Testis (tissue), 2 donors: ENCODE measurements at regions not wholly inside any gene's neighbourhood (a gene's known extent, or its start where the extent isn't known, plus 50 kb on each side); places are given as distances from the start of the nearest gene placed in this dataset.

Experiments used
- DNase-seq: peaks from one replicate; pipeline ENCODE4 v3.0.0-alpha.2; 2019
- H3K27ac ChIP-seq, 2 donors: fragments of 200-600 bp; sonication (generic); one replicate each; pipeline ENCODE4 v1.5.1; 2019
- H3K27me3 ChIP-seq: fragments of 200-600 bp; sonication (generic); one replicate; pipeline ENCODE4 v1.5.1; 2019
- H3K36me3 ChIP-seq: fragments of 200-600 bp; sonication (generic); one replicate; pipeline ENCODE4 v1.5.1; 2017; ENCODE audit warnings: low read depth; ENCODE audit errors: missing control alignments
- H3K4me1 ChIP-seq: fragments of 200-600 bp; sonication (generic); one replicate; pipeline ENCODE4 v1.5.1; 2019
- H3K4me3 ChIP-seq, 2 donors: fragments of 200-600 bp; sonication (generic); one replicate each; pipeline ENCODE4 v1.5.1; 2017 to 2019
- H3K9me3 ChIP-seq: fragments of 200-600 bp; sonication (generic); one replicate; pipeline ENCODE4 v1.5.1; 2017
- POLR2A ChIP-seq: fragments of 450-650 bp; IDR thresholded peaks from one replicate; pipeline ENCODE4 v1.6.1; 2017; ENCODE audit warnings: antibody characterized with exemption, mild to moderate bottlenecking, moderate library complexity
- WGBS, 2 donors: methylation state at CpG; one replicate each; pipeline ENCODE4 v1.1.5; 2018; 5-methylcytosine and 5-hydroxymethylcytosine counted together
- intact Hi-C: fragments of 100-400 bp; cut with DNase I; formaldehyde crosslinking; loops from one replicate; pipeline ENCODE4 v1.15.1; 2023; ENCODE audit warnings: low total_unique reads
- TF ChIP-seq, protein P1 (sequence below), 3 experiments: fragments of 450-650 bp in 2 of 3; fragments of 200-600 bp in 1 of 3; sonication (generic) in 1 of 3; IDR thresholded peaks; one replicate each; pipeline ENCODE4 v1.5.1; 2016 to 2019; ENCODE audit warnings: antibody characterized with exemption in 3 of 3, mild to moderate bottlenecking in 2 of 3, moderate library complexity in 1 of 3

DNA sequence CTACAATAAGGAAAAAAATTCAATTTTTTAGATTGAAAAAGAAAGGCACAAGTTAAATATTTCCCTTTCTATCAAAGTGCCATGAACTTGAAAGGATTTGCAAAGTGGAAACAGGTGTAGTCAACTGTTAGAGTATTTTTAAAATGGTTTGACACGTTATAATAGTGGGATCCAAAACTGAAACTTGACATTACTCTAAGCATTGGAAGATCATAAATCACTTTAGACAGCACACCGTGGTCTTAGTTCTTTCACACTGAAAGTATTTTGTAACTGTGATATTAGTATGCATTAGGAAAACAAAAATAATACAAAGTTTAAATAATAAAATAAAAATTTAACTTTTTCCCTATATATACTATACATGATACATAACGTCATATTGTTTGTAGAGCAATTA, 933.1 kb downstream of the EPHA3 start:
- H3K27ac ChIP-seq = no peak overlapping the region
- H3K4me3 ChIP-seq = no peak overlapping the region
- no peaks in the 10 kb centered on the region for H3K4me1 ChIP-seq
- DNase-seq = no peak
- 64 to 66% methylated on average over 3 of the region's 3 CpGs for WGBS, 2 donors
- no peaks in the 10 kb centered on the region for H3K9me3 ChIP-seq
- TF ChIP-seq, protein P1, sequence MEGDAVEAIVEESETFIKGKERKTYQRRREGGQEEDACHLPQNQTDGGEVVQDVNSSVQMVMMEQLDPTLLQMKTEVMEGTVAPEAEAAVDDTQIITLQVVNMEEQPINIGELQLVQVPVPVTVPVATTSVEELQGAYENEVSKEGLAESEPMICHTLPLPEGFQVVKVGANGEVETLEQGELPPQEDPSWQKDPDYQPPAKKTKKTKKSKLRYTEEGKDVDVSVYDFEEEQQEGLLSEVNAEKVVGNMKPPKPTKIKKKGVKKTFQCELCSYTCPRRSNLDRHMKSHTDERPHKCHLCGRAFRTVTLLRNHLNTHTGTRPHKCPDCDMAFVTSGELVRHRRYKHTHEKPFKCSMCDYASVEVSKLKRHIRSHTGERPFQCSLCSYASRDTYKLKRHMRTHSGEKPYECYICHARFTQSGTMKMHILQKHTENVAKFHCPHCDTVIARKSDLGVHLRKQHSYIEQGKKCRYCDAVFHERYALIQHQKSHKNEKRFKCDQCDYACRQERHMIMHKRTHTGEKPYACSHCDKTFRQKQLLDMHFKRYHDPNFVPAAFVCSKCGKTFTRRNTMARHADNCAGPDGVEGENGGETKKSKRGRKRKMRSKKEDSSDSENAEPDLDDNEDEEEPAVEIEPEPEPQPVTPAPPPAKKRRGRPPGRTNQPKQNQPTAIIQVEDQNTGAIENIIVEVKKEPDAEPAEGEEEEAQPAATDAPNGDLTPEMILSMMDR (IDR thresholded peaks at IDR 0.05) = no peak
- no peak for TF ChIP-seq POLR2A
- H3K27me3 ChIP-seq = no peaks in the 10 kb centered on the region
- no peaks in the 10 kb centered on the region for H3K36me3 ChIP-seq
- intact Hi-C loops = no loop called here

DNA sequence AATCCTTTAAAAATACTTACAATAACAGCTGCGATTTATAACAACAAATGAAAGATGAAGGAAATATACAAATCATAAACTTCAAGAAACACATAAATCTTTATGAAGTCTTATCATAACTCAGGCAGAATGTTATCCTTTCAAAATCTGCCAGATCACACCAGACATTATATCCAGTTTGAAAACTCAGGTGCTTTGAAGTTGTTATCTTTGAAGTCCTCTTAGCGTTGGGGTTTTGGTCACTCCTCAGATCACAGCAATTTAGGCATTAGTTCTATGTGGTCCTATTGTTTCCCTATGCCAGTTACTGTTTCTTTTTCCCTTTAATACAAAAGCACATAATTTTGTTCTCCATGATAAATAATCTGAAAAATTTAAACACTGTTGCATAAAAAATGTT, 934.6 kb downstream of the EPHA3 start:
- intact Hi-C loops = no loop called here
- H3K36me3 ChIP-seq = no peaks in the 10 kb centered on the region
- H3K4me1 ChIP-seq = no peaks in the 10 kb centered on the region
- H3K27ac ChIP-seq = no peak overlapping the region
- H3K27me3 ChIP-seq = no peaks in the 10 kb centered on the region
- no peaks in the 10 kb centered on the region for H3K9me3 ChIP-seq
- no peak for DNase-seq
- TF ChIP-seq POLR2A = no peak
- TF ChIP-seq, protein P1 (IDR thresholded peaks at IDR 0.05) = no peak
- 44 to 56% methylated on average over 2 of the region's 2 CpGs for WGBS, 2 donors
- H3K4me3 ChIP-seq = no peak overlapping the region

- no peak for DNase-seq
- TF ChIP-seq, protein P1 (IDR thresholded peaks at IDR 0.05) = no peak
- no peak for TF ChIP-seq POLR2A
- Histone ChIP-seq H3K4me1 (no peaks in the 10 kb centered on the region), H3K27ac (no peak overlapping the region), H3K4me3 (no peak overlapping the region), H3K9me3 (no peaks in the 10 kb centered on the region), H3K36me3 (no peaks in the 10 kb centered on the region), H3K27me3 (no peaks in the 10 kb centered on the region)
- intact Hi-C loops = no loop called here
- WGBS, 2 donors = 56 to 64% methylated on average over 5 of the region's 5 CpGs
Observed at GRCh38 chr3:90043287-90043686, 935.9 kb downstream of the EPHA3 start.

DNA sequence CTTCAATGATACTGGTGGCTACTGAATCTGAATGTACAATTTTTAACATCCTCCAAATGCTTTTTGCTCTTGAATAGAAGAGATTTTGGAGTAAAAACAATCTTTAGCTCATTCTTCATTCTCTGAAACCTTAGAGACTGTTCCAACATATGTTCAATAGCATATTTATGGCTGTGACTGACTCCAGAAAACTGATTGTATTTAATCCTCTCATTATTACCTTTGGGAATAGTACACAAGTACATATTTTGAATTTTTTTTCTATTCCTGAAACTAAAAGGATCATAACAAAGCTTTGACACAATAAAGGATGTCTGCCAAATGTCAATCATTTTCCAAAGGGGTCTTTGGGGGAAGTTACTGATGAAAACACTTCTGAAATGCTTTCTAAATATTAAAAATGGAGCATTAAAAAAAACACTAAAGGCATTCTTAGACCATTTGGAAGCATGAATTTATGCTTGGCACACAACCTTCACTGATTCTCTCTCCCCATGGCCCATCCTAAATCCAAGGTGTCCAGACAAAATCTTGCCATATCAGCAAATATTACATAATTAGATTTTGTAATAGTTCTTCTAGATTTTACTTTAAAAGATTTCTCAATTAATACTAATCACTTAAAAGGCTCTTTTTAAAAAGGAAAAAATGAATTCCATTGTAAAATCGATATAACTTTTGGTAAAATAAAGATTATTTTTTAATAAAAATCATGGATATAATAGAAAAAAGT, 936.8 kb downstream of the EPHA3 start:
- 82 to 92% methylated on average over 1 of the region's 1 CpG for WGBS, 2 donors
- H3K4me1 ChIP-seq = no peaks in the 10 kb centered on the region
- H3K27ac ChIP-seq = no peak overlapping the region
- TF ChIP-seq, protein P1 (IDR thresholded peaks at IDR 0.05) = no peak
- TF ChIP-seq POLR2A = no peak
- intact Hi-C loops = no loop called here
- no peaks in the 10 kb centered on the region for H3K9me3 ChIP-seq
- no peaks in the 10 kb centered on the region for H3K36me3 ChIP-seq
- no peaks in the 10 kb centered on the region for H3K27me3 ChIP-seq
- no peak overlapping the region for H3K4me3 ChIP-seq
- DNase-seq = no peak

DNA sequence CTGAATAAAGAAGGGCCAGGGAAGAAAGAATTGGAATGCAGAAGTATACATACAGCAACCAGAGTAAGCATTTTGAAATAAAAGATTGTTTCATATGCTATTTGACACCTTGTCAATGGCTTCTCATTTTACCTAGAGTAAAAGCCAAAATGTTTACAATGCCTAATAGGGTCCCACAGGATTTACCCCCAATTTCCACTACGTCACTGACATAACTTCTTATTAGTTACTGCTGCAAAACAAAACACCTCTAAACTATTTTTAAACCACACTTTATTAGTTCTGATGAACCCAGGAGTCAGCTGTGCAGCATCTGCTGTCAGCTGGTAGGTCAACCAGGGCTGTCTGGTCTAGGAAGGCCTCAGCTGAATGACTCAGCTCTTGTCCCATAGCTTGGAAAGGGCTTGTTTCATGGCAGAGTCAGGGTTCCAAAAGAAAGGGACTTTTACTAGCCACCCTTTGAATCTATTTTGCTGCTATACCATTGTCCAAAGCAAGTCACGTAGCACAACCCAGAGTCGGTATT, 945.1 kb downstream of the EPHA3 start:
- TF ChIP-seq, protein P1 (IDR thresholded peaks at IDR 0.05) = no peak
- no peak for TF ChIP-seq POLR2A
- H3K4me1 ChIP-seq = no peaks in the 10 kb centered on the region
- intact Hi-C loops = no loop called here
- no peaks in the 10 kb centered on the region for H3K36me3 ChIP-seq
- no peak for DNase-seq
- 84 to 94% methylated on average over 3 of the region's 3 CpGs for WGBS, 2 donors
- no peak overlapping the region for H3K27ac ChIP-seq
- H3K27me3 ChIP-seq = no peaks in the 10 kb centered on the region
- H3K4me3 ChIP-seq = no peak overlapping the region
- no peaks in the 10 kb centered on the region for H3K9me3 ChIP-seq
